NCI-H524 treated with DMSO at 0.1 percent for 48 hours (cell line): ENCODE measurements at regions not wholly inside any gene's neighbourhood (a gene's known extent, or its start where the extent isn't known, plus 50 kb on each side); places are given as distances from the start of the nearest gene placed in this dataset.

Experiments used
- DNase-seq: peaks from one replicate; lab custom pipeline; 2025; lab: John Stamatoyannopoulos, UW

- no peak for DNase-seq
These were observed 468.8 kb upstream of the SMC2 start for GRCh38 chr9:103625161-103625804.

- no peak for DNase-seq
These were observed 466.4 kb upstream of the SMC2 start for GRCh38 chr9:103627731-103628130.

- no peak for DNase-seq
These were observed 445.0 kb upstream of the SMC2 start for GRCh38 chr9:103649086-103649485.

GRCh38 chr9:103658156-103658555, 436.0 kb upstream of the SMC2 start:
- no peak for DNase-seq

GRCh38 chr9:103660830-103661229, 433.3 kb upstream of the SMC2 start:
- no peak for DNase-seq

GRCh38 chr9:103661663-103662062, 432.4 kb upstream of the SMC2 start:
- DNase-seq = no peak

GRCh38 chr9:103669296-103669695, 424.8 kb upstream of the SMC2 start:
- no peak for DNase-seq

- no peak for DNase-seq
These were observed 419.8 kb upstream of the SMC2 start for GRCh38 chr9:103674271-103674670.

GRCh38 chr9:103680581-103680980, 413.5 kb upstream of the SMC2 start:
- no peak for DNase-seq

- no peak for DNase-seq
These were observed 412.7 kb upstream of the SMC2 start for GRCh38 chr9:103681435-103681834.

- DNase-seq = no peak
These were observed 393.7 kb upstream of the SMC2 start for GRCh38 chr9:103700195-103700962.

- DNase-seq = peak; percentile 9
These were observed 391.5 kb upstream of the SMC2 start for GRCh38 chr9:103702572-103702971.

GRCh38 chr9:103707181-103707580, 386.9 kb upstream of the SMC2 start:
- no peak for DNase-seq

GRCh38 chr9:103709366-103709765, 384.7 kb upstream of the SMC2 start:
- DNase-seq = no peak

GRCh38 chr9:103713631-103714030, 380.5 kb upstream of the SMC2 start:
- no peak for DNase-seq

GRCh38 chr9:103714992-103715391, 379.1 kb upstream of the SMC2 start:
- no peak for DNase-seq

GRCh38 chr9:103721056-103721455, 373.1 kb upstream of the SMC2 start:
- DNase-seq = no peak

GRCh38 chr9:103730866-103731265, 363.2 kb upstream of the SMC2 start:
- DNase-seq = no peak

- no peak for DNase-seq
These were observed 362.6 kb upstream of the SMC2 start for GRCh38 chr9:103731541-103731940.

GRCh38 chr9:103734471-103734870, 359.6 kb upstream of the SMC2 start:
- no peak for DNase-seq

GRCh38 chr9:103755441-103755840, 338.7 kb upstream of the SMC2 start:
- no peak for DNase-seq

- no peak for DNase-seq
These were observed 338.1 kb upstream of the SMC2 start for GRCh38 chr9:103755986-103756385.

GRCh38 chr9:103757062-103757461, 337.0 kb upstream of the SMC2 start:
- no peak for DNase-seq

- DNase-seq = no peak
These were observed 332.6 kb upstream of the SMC2 start for GRCh38 chr9:103761466-103761865.
